ENCODE measurements at regions not wholly inside any gene's neighbourhood (a gene's known extent, or its start where the extent isn't known, plus 50 kb on each side); places are given as distances from the start of the nearest gene placed in this dataset.

DNA sequence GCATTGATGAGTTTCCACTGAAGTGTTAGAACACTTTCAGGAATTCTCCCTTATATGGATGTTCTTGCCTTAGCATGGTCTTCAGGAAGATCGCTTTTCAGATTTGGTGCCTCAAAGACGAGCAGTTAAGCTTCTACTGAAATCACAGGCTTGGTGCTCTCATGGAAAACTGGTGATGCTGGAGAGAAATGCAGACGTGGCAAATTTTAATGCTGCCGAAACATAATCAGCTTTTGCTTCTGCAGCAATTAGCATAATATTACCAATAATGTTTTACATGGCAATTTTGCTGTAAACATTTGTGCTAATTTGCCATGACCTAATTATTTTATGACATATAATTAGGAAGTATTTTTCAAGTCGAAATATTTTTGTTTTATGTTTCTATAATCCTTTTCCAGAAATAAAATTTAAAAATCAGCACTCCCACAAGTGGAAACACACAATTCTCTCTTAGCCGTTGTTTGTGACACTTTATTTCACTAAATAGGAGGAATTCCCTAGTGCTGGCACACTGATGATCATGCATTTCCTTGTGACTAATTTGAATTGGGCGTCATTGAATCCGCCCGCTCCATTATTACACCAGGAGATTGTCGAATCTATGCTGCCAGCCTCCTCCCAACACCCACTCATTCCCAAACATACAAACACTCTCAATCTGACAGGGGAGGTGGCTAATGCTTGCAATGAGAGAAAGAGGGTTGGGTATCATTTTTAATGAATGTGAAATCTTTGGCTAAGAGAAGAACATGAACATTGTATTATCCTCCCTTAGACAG is 506.8 kb upstream of the PPP2R3A start:
- Histone ChIP-seq H3K9me3 (no peaks in the 10 kb centered on the region), H3K9ac (ENCODE audit: low read depth in 2 of 2, low read length in 2 of 2) (no peak overlapping the region), H3K4me1 (no peaks in the 10 kb centered on the region), H3K27me3 (no peaks in the 10 kb centered on the region), H3K4me3 (no peak overlapping the region), H3K36me3 (no peaks in the 10 kb centered on the region), H3K27ac (no peak overlapping the region)
- intact Hi-C loops (cut with DNase I): no loop called here
- TF ChIP-seq, protein P1, sequence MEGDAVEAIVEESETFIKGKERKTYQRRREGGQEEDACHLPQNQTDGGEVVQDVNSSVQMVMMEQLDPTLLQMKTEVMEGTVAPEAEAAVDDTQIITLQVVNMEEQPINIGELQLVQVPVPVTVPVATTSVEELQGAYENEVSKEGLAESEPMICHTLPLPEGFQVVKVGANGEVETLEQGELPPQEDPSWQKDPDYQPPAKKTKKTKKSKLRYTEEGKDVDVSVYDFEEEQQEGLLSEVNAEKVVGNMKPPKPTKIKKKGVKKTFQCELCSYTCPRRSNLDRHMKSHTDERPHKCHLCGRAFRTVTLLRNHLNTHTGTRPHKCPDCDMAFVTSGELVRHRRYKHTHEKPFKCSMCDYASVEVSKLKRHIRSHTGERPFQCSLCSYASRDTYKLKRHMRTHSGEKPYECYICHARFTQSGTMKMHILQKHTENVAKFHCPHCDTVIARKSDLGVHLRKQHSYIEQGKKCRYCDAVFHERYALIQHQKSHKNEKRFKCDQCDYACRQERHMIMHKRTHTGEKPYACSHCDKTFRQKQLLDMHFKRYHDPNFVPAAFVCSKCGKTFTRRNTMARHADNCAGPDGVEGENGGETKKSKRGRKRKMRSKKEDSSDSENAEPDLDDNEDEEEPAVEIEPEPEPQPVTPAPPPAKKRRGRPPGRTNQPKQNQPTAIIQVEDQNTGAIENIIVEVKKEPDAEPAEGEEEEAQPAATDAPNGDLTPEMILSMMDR (IDR thresholded peaks at IDR 0.05): no peak
- DNase-seq: no peak

DNA sequence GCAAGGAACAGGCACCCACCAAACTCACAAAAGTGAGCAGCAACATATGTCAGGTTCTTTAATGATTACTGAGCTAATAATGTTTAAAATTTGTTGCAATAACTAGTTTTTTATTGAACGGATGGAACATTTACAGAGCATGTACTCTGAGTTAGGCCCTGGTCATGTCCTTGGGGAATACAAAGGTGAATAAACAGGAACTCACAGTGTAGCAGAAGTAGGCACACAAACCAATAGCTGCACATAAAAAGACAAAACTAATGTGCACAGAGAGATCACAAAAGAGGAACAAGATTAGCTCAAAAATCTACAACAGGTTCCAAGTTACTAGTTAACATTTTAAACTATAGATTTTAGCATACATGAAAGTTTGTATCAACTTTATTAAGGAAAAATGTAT is 505.3 kb upstream of the PPP2R3A start:
- no peak overlapping the region for H3K9ac ChIP-seq (ENCODE audit: low read depth in 2 of 2, low read length in 2 of 2)
- no peaks in the 10 kb centered on the region for H3K27me3 ChIP-seq
- TF ChIP-seq, protein P1 (IDR thresholded peaks at IDR 0.05): no peak
- intact Hi-C loops (cut with DNase I): no loop called here
- H3K4me1 ChIP-seq: no peaks in the 10 kb centered on the region
- no peak for DNase-seq
- no peak overlapping the region for H3K27ac ChIP-seq
- H3K36me3 ChIP-seq: no peaks in the 10 kb centered on the region
- H3K4me3 ChIP-seq: no peak overlapping the region
- H3K9me3 ChIP-seq: no peaks in the 10 kb centered on the region

DNA sequence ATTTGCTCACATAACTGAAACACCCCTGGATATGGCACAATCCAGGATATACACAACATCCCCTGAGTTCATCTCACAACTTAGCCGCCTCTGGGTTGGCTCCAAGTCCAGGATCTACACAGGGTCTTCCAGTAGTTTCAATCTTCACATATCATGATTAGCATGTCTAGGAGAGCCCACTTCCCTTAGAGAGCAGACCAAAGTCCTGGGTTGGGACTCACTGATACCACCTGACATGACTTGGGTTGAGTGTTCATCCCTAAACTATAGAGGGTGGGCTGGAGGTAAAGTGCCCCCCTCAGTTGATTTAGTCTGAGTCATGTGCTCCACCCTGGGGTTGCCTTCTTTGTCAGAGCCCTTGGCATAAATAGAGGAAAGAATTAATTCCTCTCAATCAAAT is 493.6 kb upstream of the PPP2R3A start:
- H3K27me3 ChIP-seq: no peaks in the 10 kb centered on the region
- H3K9ac ChIP-seq (ENCODE audit: low read depth in 2 of 2, low read length in 2 of 2): no peak overlapping the region
- no peaks in the 10 kb centered on the region for H3K9me3 ChIP-seq
- intact Hi-C loops (cut with DNase I): no loop called here
- H3K4me3 ChIP-seq: no peak overlapping the region
- H3K4me1 ChIP-seq: no peaks in the 10 kb centered on the region
- H3K27ac ChIP-seq: no peak overlapping the region
- no peak for DNase-seq
- no peaks in the 10 kb centered on the region for H3K36me3 ChIP-seq
- TF ChIP-seq, protein P1 (IDR thresholded peaks at IDR 0.05): no peak

DNA sequence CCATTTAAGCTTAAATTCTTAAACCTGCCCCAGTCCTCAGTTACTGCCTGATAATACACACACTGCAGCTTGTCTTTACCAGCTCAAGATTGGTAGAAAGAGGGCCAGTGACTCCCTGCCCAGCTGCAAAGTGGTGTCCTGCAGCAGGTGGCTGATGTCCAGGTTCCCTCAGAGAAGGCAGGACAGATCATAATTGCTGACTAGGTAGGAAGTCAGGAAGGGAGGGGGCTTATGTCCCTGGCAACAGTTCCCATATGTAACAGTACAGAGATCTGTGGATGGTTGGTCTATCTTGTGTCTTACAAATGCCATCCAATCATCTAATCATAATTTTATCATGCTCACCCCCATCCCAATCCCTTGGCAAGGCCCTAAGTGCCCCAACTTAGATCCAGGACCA is 492.1 kb upstream of the PPP2R3A start:
- DNase-seq: no peak
- H3K4me1 ChIP-seq: no peaks in the 10 kb centered on the region
- TF ChIP-seq, protein P1 (IDR thresholded peaks at IDR 0.05): no peak
- intact Hi-C loops (cut with DNase I): no loop called here
- H3K4me3 ChIP-seq: no peak overlapping the region
- H3K9me3 ChIP-seq: no peaks in the 10 kb centered on the region
- H3K27me3 ChIP-seq: no peaks in the 10 kb centered on the region
- H3K9ac ChIP-seq (ENCODE audit: low read depth in 2 of 2, low read length in 2 of 2): no peak overlapping the region
- no peak overlapping the region for H3K27ac ChIP-seq
- H3K36me3 ChIP-seq: no peaks in the 10 kb centered on the region

DNA sequence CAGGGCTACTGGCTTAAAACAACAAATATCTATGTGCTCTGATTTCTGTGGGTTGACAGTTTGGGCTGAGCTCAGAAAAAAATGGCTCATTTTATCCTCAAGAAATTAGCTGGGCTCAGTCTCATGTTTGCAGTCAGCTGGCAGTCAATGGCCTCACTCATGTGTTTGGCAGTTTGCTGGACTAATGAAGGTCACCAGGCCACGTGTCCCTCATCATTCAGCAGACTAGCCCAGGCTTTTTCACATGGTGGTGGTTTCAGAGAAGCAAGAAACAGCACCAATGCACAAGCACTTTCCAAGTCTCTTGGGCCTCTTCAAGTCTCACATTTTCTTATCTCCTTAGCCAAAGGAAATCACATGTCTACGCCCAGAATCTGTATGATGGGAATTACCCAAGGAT is 478.3 kb upstream of the PPP2R3A start:
- DNase-seq: no peak
- no peaks in the 10 kb centered on the region for H3K36me3 ChIP-seq
- no peak overlapping the region for H3K4me3 ChIP-seq
- H3K4me1 ChIP-seq: no peaks in the 10 kb centered on the region
- H3K27ac ChIP-seq: no peak overlapping the region
- H3K27me3 ChIP-seq: no peaks in the 10 kb centered on the region
- H3K9ac ChIP-seq (ENCODE audit: low read depth in 2 of 2, low read length in 2 of 2): no peak overlapping the region
- TF ChIP-seq, protein P1 (IDR thresholded peaks at IDR 0.05): no peak
- H3K9me3 ChIP-seq: no peaks in the 10 kb centered on the region
- intact Hi-C loops (cut with DNase I): no loop called here
